Left lung (tissue), 4 donors: ENCODE measurements at regions not wholly inside any gene's neighbourhood (a gene's known extent, or its start where the extent isn't known, plus 50 kb on each side); places are given as distances from the start of the nearest gene placed in this dataset.

Experiments
- ATAC-seq: fragments of 200-7000 bp; cut with Tn5 transposase; one replicate; pipeline ENCODE4 v1.9.1; 2020; ENCODE audit warnings: moderate library complexity
- DNase-seq, 4 donors: peaks; one replicate each; pipeline ENCODE4 v3.0.0-alpha.2; 2013 to 2020
- H3K27ac ChIP-seq, 2 donors: fragments of 200-600 bp; sonication (generic) in 1 of 2; one replicate each; pipeline versions ENCODE4 v1.5.0 to v1.8.0; 2020 to 2021
- H3K27me3 ChIP-seq, 2 donors: fragments of 200-600 bp; sonication (generic) in 1 of 2; one replicate each; pipeline versions ENCODE4 v1.5.0 to v1.8.0; 2020 to 2021
- H3K36me3 ChIP-seq, 2 donors: fragments of 200-600 bp; sonication (generic) in 1 of 2; one replicate each; pipeline versions ENCODE4 v1.5.0 to v1.8.0; 2020 to 2021
- H3K4me1 ChIP-seq, 2 donors: fragments of 200-600 bp; one replicate each; pipeline ENCODE4 v1.8.0; 2021
- H3K4me3 ChIP-seq, 2 donors: fragments of 200-600 bp; sonication (generic) in 1 of 2; one replicate each; pipeline versions ENCODE4 v1.5.0 to v1.8.0; 2020 to 2021; ENCODE audit warnings: mild to moderate bottlenecking in 1 of 2
- H3K9me3 ChIP-seq, 2 donors: fragments of 200-600 bp; sonication (generic) in 1 of 2; one replicate each; pipeline versions ENCODE4 v1.5.0 to v1.8.0; 2020 to 2021
- intact Hi-C, 2 donors: fragments of 100-400 bp; cut with DNase I; formaldehyde crosslinking; loops; one replicate each; pipeline versions ENCODE4 v1.11.2 to v1.14.2; 2022
- TF ChIP-seq, protein P1 (sequence below), 2 donors: fragments of 200-600 bp; sonication (generic) in 1 of 2; IDR thresholded peaks; one replicate each; pipeline versions ENCODE4 v1.5.0 to v1.8.0; 2021; ENCODE audit warnings: antibody characterized with exemption in 2 of 2
- donor health status: DM: no; HTN: yes; CAD: no.
- donor health status: DM: no; HTN: no; CAD: no.

DNA sequence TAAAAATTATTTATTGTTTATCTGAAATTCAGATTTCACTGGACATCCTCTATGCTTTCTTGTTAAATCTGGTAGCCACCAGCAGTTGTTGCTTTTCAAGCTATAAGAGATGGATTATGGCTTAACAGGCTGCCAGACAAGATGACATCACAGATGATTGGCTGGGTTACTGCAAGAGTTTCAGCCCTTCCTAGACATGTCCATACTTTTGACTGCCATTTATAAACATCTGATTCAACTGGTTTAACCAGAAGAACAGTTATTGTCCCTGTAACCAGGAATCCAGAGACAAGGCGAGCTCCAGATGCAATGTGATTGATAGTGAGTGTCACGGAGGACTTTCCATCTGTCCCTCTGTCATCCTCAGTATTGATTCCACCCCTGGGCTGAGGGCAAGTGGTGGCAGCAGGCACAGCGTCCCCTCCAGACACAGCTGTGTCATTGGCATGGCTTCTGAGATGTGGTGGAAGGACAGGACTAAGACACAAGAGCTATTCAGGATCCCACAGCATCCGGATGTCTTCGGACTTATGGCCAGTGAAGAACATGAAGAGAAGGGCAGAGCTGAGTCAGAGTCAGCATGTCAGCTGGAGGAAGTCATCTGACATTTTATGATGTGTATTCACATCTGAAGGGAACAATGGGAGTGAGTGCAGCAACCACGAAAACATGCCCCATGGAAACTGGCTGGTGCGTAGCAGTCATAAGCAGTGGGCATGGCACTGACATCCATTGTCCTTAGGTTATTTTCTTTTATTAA lies 284.5 kb upstream of the CDYL start:
- H3K27ac ChIP-seq, result no peak overlapping the region
- peaks cover 0 to 24% of the 10 kb centered on the region in 2 donors for H3K9me3 ChIP-seq
- TF ChIP-seq, protein P1, sequence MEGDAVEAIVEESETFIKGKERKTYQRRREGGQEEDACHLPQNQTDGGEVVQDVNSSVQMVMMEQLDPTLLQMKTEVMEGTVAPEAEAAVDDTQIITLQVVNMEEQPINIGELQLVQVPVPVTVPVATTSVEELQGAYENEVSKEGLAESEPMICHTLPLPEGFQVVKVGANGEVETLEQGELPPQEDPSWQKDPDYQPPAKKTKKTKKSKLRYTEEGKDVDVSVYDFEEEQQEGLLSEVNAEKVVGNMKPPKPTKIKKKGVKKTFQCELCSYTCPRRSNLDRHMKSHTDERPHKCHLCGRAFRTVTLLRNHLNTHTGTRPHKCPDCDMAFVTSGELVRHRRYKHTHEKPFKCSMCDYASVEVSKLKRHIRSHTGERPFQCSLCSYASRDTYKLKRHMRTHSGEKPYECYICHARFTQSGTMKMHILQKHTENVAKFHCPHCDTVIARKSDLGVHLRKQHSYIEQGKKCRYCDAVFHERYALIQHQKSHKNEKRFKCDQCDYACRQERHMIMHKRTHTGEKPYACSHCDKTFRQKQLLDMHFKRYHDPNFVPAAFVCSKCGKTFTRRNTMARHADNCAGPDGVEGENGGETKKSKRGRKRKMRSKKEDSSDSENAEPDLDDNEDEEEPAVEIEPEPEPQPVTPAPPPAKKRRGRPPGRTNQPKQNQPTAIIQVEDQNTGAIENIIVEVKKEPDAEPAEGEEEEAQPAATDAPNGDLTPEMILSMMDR (IDR thresholded peaks at IDR 0.05), result no peak
- H3K4me1 ChIP-seq, result no peaks in the 10 kb centered on the region
- intact Hi-C loops, result no loop called here
- DNase-seq, result no peak
- no peak for ATAC-seq
- no peak overlapping the region for H3K4me3 ChIP-seq
- H3K36me3 ChIP-seq, result no peaks in the 10 kb centered on the region
- H3K27me3 ChIP-seq, result no peaks in the 10 kb centered on the region

DNA sequence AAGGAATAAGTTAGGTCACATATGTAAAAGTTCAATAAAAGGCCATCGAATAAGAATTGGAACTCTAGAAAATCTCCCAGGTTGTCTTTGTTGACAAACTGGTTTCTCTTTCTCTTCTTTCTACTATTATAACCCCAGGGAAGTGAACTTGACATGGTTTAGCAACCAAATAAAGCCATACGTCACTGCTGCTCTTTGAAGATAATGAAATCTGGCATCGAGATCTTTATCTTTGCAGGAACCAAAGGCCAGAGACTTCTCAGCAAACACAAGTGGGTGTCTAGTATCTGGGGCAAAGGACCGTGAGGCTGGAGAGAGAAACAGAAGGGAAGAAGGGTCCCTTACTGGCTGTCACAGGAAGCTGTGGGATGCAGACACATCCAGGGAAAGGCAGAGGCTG lies 286.7 kb upstream of the CDYL start:
- no peak for ATAC-seq
- no peaks in the 10 kb centered on the region for H3K36me3 ChIP-seq
- H3K27ac ChIP-seq, result no peak overlapping the region
- TF ChIP-seq, protein P1 (IDR thresholded peaks at IDR 0.05), result no peak
- H3K9me3 ChIP-seq, result peaks cover 0 to 29% of the 10 kb centered on the region in 2 donors
- H3K27me3 ChIP-seq, result no peaks in the 10 kb centered on the region
- H3K4me1 ChIP-seq, result no peaks in the 10 kb centered on the region
- DNase-seq, result no peak
- intact Hi-C loops, result no loop called here
- H3K4me3 ChIP-seq, result no peak overlapping the region

DNA sequence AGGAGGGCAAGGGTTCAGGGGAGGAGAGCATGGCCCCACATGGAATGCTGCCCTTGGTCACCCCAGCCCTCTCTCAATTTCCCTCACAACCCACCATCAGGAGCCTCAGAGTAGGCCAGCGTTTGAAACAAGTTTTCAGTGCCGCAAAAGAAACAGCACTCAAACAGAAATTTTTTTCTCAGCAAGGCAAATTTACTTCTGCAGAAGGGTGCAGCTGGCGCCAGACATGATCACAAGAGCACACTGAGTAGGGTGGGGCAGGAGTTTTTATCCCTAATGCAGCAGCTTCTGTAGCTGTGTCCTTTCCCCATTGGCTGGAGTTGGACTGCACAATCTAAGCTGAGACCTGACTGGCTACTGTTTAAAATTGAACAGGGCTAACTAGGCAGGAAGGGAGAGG lies 287.8 kb upstream of the CDYL start:
- Histone ChIP-seq H3K27me3 (no peaks in the 10 kb centered on the region), H3K4me1 (no peaks in the 10 kb centered on the region), H3K27ac (no peak overlapping the region), H3K36me3 (no peaks in the 10 kb centered on the region), H3K4me3 (no peak overlapping the region), H3K9me3 (peaks cover 0 to 29% of the 10 kb centered on the region in 2 donors)
- ATAC-seq, result no peak
- DNase-seq, result no peak
- intact Hi-C loops, result no loop called here
- TF ChIP-seq, protein P1 (IDR thresholded peaks at IDR 0.05), result no peak

DNA sequence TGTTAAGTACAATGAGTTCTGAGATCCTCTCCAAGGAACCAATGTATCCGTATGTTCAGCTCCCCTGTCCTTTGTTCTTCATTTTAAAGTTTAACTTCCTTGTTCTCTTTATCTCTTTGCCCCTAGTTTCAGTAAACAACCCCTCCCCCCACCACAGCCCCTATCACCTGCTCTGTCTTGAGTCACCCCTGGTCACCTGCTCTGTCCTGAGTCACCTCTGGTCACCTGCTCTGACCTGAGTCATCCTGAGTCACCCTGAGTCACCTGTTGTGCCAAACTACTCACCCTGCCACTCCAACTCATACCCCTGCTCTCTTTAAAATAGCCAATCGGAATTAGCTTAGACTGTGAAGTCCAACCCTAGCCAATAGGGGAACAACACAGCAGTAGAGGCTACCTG lies 288.7 kb upstream of the CDYL start:
- TF ChIP-seq, protein P1 (IDR thresholded peaks at IDR 0.05), result no peak
- intact Hi-C loops, result no loop called here
- ATAC-seq (peak; percentile 65), DNase-seq (peak in 1 of 4 donors; percentile 38)
- no peaks in the 10 kb centered on the region for H3K36me3 ChIP-seq
- H3K9me3 ChIP-seq, result peaks cover 0 to 29% of the 10 kb centered on the region in 2 donors
- no peak overlapping the region for H3K4me3 ChIP-seq
- no peaks in the 10 kb centered on the region for H3K27me3 ChIP-seq
- H3K4me1 ChIP-seq, result no peaks in the 10 kb centered on the region
- H3K27ac ChIP-seq, result no peak overlapping the region

DNA sequence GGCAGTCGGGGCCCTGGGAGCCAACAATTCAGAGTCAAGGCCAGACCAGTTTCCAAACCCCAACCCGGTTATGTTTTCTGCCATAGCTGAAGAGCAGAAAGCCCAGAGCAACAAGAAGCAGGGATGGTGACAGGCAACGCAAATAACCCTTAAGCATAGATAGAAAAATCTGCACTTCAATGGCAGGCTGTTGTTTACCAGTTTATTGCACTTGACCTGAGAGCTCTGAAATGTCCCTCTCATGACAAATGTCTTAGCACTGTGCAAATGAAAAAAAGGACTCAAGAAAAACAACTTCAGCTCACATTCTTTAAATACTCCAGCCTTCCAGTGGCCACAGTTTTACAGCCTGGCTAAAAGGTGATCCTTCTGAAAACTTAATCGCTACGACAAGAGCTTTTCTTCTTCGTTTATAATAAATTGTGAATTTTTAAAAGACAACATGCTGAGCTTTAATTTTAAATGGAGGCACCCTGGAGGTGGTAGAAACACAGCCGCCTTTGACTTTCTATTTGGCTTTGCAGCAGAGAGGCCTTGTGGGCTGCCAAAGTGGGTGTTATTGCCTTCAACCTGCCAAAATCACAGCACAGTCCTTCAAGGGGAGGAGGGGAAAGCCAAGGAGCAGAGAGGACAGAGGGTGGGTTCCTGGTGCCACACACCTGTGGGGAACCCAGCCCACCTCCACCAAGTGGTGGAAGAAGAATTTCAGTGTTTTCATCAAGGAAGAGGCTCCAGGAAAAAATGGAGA lies 289.5 kb upstream of the CDYL start:
- Histone ChIP-seq H3K9me3 (peaks cover 0 to 29% of the 10 kb centered on the region in 2 donors), H3K36me3 (no peaks in the 10 kb centered on the region), H3K4me3 (no peak overlapping the region), H3K27me3 (no peaks in the 10 kb centered on the region), H3K27ac (no peak overlapping the region), H3K4me1 (no peaks in the 10 kb centered on the region)
- ATAC-seq (peak; percentile 86), DNase-seq (peak in 1 of 4 donors; percentile 9)
- TF ChIP-seq, protein P1 (IDR thresholded peaks at IDR 0.05), result no peak
- intact Hi-C loops, result no loop called here
